ENCODE measurements at regions not wholly inside any gene's neighbourhood (a gene's known extent, or its start where the extent isn't known, plus 50 kb on each side); places are given as distances from the start of the nearest gene placed in this dataset.
"Not testable (repeated sequence)": the region's sequence is repeated elsewhere in the genome, so short reads cannot be mapped to it uniquely, and the experiment has no call there.

GRCh38 chr9:95689669-95690068 lies 172.9 kb upstream of the PTCH1 start:
- no peak for DNase-seq
- Histone ChIP-seq H3K36me3 (ENCODE audit: low read depth, missing control alignments) (no peaks in the 10 kb centered on the region), H3K9me3 (no peaks in the 10 kb centered on the region), H3K4me3 (no peak overlapping the region), H3K27me3 (no peaks in the 10 kb centered on the region), H3K4me1 (no peaks in the 10 kb centered on the region), H3K27ac (no peak overlapping the region)
- intact Hi-C loops (cut with DNase I; ENCODE audit: low total_unique reads) = no loop called here
- 94 to 97% methylated on average over 2 of the region's 2 CpGs for WGBS, 2 donors
- TF ChIP-seq CTCF (IDR thresholded peaks at IDR 0.05) (no peak), POLR2A (IDR thresholded peaks at IDR 0.05) (no peak)

DNA sequence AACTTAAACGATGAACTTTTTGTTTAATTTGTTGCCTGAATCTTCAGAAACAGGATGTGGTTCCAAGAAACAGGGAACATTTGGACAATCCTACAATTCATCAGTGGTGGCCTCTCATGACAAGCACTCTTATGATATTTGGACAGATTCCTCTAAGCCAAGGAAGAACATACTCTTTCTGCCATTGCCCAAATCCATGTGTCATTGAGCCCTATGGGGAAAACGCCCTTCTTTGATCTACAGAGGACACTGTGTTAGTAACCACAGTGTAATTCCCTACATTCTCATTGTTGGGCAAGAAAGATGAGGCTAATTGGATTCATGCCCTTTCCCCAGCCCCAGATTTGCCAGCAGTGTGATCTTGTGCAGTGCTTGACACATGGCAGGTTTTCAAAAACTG lies 167.7 kb upstream of the PTCH1 start:
- no peaks in the 10 kb centered on the region for H3K4me1 ChIP-seq
- no peak overlapping the region for H3K27ac ChIP-seq
- no peaks in the 10 kb centered on the region for H3K9me3 ChIP-seq
- H3K36me3 ChIP-seq (ENCODE audit: low read depth, missing control alignments) = no peaks in the 10 kb centered on the region
- WGBS, 2 donors = 79 to 82% methylated on average over 2 of the region's 2 CpGs
- TF ChIP-seq CTCF (IDR thresholded peaks at IDR 0.05) (no peak), POLR2A (IDR thresholded peaks at IDR 0.05) (no peak)
- H3K4me3 ChIP-seq = no peak overlapping the region
- H3K27me3 ChIP-seq = no peaks in the 10 kb centered on the region
- intact Hi-C loops (cut with DNase I; ENCODE audit: low total_unique reads) = no loop called here
- DNase-seq = no peak

GRCh38 chr9:95680306-95680705 lies 163.5 kb upstream of the PTCH1 start:
- H3K4me1 ChIP-seq; DNase-seq; H3K27ac ChIP-seq; H3K27me3 ChIP-seq; H3K36me3 ChIP-seq (ENCODE audit: low read depth, missing control alignments); H3K9me3 ChIP-seq; intact Hi-C loops (cut with DNase I; ENCODE audit: low total_unique reads): not testable (repeated sequence)
- 60 to 79% methylated on average over 1 to 10 of the region's 26 CpGs for WGBS, 2 donors
- peak overlapping the region; percentile 23 to 26 for H3K4me3 ChIP-seq

GRCh38 chr9:95679874-95680273 lies 163.1 kb upstream of the PTCH1 start:
- intact Hi-C loops (cut with DNase I; ENCODE audit: low total_unique reads) = no loop called here
- no peak for DNase-seq
- Histone ChIP-seq H3K4me3 (peak overlapping the region in 1 of 2 donors; percentile 23), H3K36me3 (ENCODE audit: low read depth, missing control alignments) (no peaks in the 10 kb centered on the region), H3K27ac (no peak overlapping the region), H3K4me1 (peaks cover 4% of the 10 kb centered on the region), H3K27me3 (no peaks in the 10 kb centered on the region), H3K9me3 (no peaks in the 10 kb centered on the region)
- TF ChIP-seq POLR2A (IDR thresholded peaks at IDR 0.05) (no peak), CTCF (IDR thresholded peaks at IDR 0.05) (no peak)
- 66 to 82% methylated on average over 8 of the region's 8 CpGs for WGBS, 2 donors

DNA sequence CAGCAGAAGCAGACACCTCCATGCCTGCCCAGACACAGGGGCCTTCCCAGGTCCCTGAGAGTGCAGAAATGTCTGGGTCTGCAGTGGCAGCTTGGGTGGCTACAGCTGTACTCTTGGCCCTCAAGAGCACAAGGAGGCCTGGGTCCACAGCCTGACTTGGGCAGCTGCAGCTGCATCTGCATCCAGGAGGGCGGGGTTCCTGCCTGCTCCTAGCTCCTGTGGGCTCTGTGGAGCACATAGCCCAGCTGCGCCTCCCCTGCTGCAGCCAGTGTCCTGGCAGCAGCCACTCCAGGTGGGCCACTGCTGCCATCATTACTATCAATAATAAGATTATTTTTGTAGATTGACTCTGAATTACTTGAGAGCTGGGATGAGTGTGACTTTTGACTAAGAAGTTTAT lies 162.0 kb upstream of the PTCH1 start:
- DNase-seq = no peak
- WGBS, 2 donors = 75 to 89% methylated on average over 2 of the region's 2 CpGs
- TF ChIP-seq POLR2A (IDR thresholded peaks at IDR 0.05) = no peak
- no peak for TF ChIP-seq CTCF (IDR thresholded peaks at IDR 0.05)
- Histone ChIP-seq H3K27me3 (no peaks in the 10 kb centered on the region), H3K9me3 (no peaks in the 10 kb centered on the region), H3K27ac (no peak overlapping the region), H3K36me3 (ENCODE audit: low read depth, missing control alignments) (no peaks in the 10 kb centered on the region), H3K4me3 (no peak overlapping the region), H3K4me1 (peaks cover 4% of the 10 kb centered on the region)
- intact Hi-C loops (cut with DNase I; ENCODE audit: low total_unique reads) = no loop called here

Data from testis (tissue), 2 donors.